HepG2 (cell line): ENCODE measurements at regions not wholly inside any gene's neighbourhood (a gene's known extent, or its start where the extent isn't known, plus 50 kb on each side); places are given as distances from the start of the nearest gene placed in this dataset.

ENCODE experiments used
- ATAC-seq: fragments of 200-7000 bp; cut with Tn5 transposase; 3 replicates; pipeline ENCODE4 v1.9.1; 2020; ENCODE audit warnings: mild to moderate bottlenecking, moderate library complexity
- BruUV-seq: library from RNA; stranded (reverse); fragments of 400-500 nt; replicated peaks from 2 replicates; lab custom pipeline; 2021; lab: Mats Ljungman, UMichigan
- CTCF ChIA-PET: fragments of 300-600 bp; formaldehyde crosslinking; extraction: SDS; loops from one replicate; lab custom pipeline; 2021; ENCODE audit warnings: low total read pairs, inconsistent platforms, low intra/inter-chr PET ratio; lab: Yijun Ruan, JAX
- POLR2A ChIA-PET: fragments of 350-600 bp; sonication (Branson Sonifier 250); formaldehyde crosslinking; loops from one replicate; lab custom pipeline; 2020; ENCODE audit warnings: antibody characterized with exemption, inconsistent platforms; lab: Yijun Ruan, JAX
- DNase-seq: peaks from one replicate; pipeline ENCODE4 v3.0.0-alpha.2; 2015; ENCODE audit warnings: low spot score
- FAIRE-seq: peaks from 3 replicates; lab custom pipeline; 2011; peaks lifted over from hg19 to GRCh38; lab: Jason Lieb, UNC
- H2AFZ ChIP-seq: one replicate; pipeline ENCODE4 v1.6.1; 2011; ENCODE audit warnings: low read length, inconsistent platforms
- H3K27ac ChIP-seq: fragments of 300-600 bp; 3 replicates; pipeline ENCODE4 v1.8.0; 2011; ENCODE audit warnings: mixed run types, mild to moderate bottlenecking, mixed read lengths, low read length, inconsistent platforms; ENCODE audit not compliant: insufficient read depth; ENCODE audit errors: extremely low read length
- H3K27me3 ChIP-seq, 2 experiments: fragments of 200-600 bp in 1 of 2; 2 replicates in 1 of 2; 3 replicates in 1 of 2; pipeline versions ENCODE4 v1.6.0 to v1.8.0; 2011; ENCODE audit warnings: low read length in 2 of 2, mild to moderate bottlenecking in 2 of 2, moderate library complexity in 2 of 2, inconsistent platforms in 1 of 2; ENCODE audit not compliant: insufficient read depth in 2 of 2, control insufficient read depth in 1 of 2
- H3K36me3 ChIP-seq, 2 experiments: fragments of 200-600 bp in 1 of 2; replicated peaks in 1 of 2; 2 replicates in 1 of 2; 3 replicates in 1 of 2; pipeline versions ENCODE4 v1.5.1 to v1.8.0; 2011; ENCODE audit warnings: low read length in 2 of 2, inconsistent platforms in 1 of 2; ENCODE audit not compliant: insufficient read depth in 2 of 2, control insufficient read depth in 1 of 2
- H3K4me1 ChIP-seq: 2 replicates; pipeline ENCODE4 v1.5.1; 2012; ENCODE audit warnings: low read length, inconsistent platforms; ENCODE audit not compliant: insufficient read depth
- H3K4me2 ChIP-seq: 2 replicates; pipeline ENCODE4 v1.6.0; 2011; ENCODE audit warnings: low read depth, low read length, inconsistent platforms
- H3K4me3 ChIP-seq, 3 experiments: fragments of 200-600 bp in 1 of 3; sonication (generic), shearing (Covaris generic) in 1 of 3; replicated peaks in 1 of 3; 2 replicates each; pipeline ENCODE4 v1.5.1; 2011 to 2016; ENCODE audit warnings: low read length in 3 of 3, inconsistent platforms in 2 of 3, low read depth in 2 of 3, mild to moderate bottlenecking in 2 of 3, control low read depth in 1 of 3, mixed read lengths in 1 of 3; ENCODE audit not compliant: insufficient read depth in 1 of 3
- H3K79me2 ChIP-seq: one replicate; pipeline ENCODE4 v1.6.1; 2011; ENCODE audit warnings: low read length, inconsistent platforms; ENCODE audit not compliant: insufficient read depth
- H3K9ac ChIP-seq: 2 replicates; pipeline ENCODE4 v1.6.0; 2011; ENCODE audit warnings: mild to moderate bottlenecking, low read depth, low read length, inconsistent platforms; ENCODE audit not compliant: insufficient read depth
- H3K9me3 ChIP-seq: 2 replicates; pipeline ENCODE4 v1.5.1; 2012; ENCODE audit warnings: mild to moderate bottlenecking, low read length
- H4K20me1 ChIP-seq: 2 replicates; pipeline ENCODE4 v1.6.0; 2011; ENCODE audit warnings: inconsistent platforms, mild to moderate bottlenecking, low read length, moderate library complexity; ENCODE audit not compliant: insufficient read depth
- HDAC1 ChIP-seq: sonication (generic); formaldehyde crosslinking; IDR thresholded peaks from 2 replicates; pipeline ENCODE4 v1.5.1; 2020; ENCODE audit warnings: mild to moderate bottlenecking, missing genetic modification reagents
- MED13 ChIP-seq: sonication (generic); formaldehyde crosslinking; IDR thresholded peaks from 2 replicates; pipeline ENCODE4 v1.5.0; 2020; ENCODE audit warnings: missing genetic modification reagents
- SP2 ChIP-seq: sonication (generic); formaldehyde crosslinking; IDR thresholded peaks from 2 replicates; pipeline ENCODE4 v1.5.1; 2020; ENCODE audit warnings: mild to moderate bottlenecking, missing genetic modification reagents
- SP5 ChIP-seq: IDR thresholded peaks from 2 replicates; pipeline ENCODE4 v1.6.1; 2016; ENCODE audit warnings: low read depth, borderline replicate concordance
- ZNF34 ChIP-seq: sonication (generic); formaldehyde crosslinking; IDR thresholded peaks from 2 replicates; pipeline ENCODE4 v1.4.0; 2020; ENCODE audit warnings: mild to moderate bottlenecking, missing genetic modification reagents, borderline replicate concordance
- ZNF720 ChIP-seq: sonication (generic); formaldehyde crosslinking; IDR thresholded peaks from 2 replicates; pipeline ENCODE4 v1.4.0; 2020; ENCODE audit warnings: missing genetic modification reagents
- WGBS: methylation state at CpG from one replicate; pipeline ENCODE4 v1.1.6; 2017; ENCODE audit warnings: low lambda C conversion rate; 5-methylcytosine and 5-hydroxymethylcytosine counted together
- in situ Hi-C: cut with HindIII; loops from 2 replicates; pipeline ENCODE4 v1.10.0; 2017; ENCODE audit warnings: low pct_unique_long_range_greater_than_20kb; ENCODE audit not compliant: extremely low pct_ligation_motif_present
- intact Hi-C: fragments of 100-400 bp; cut with micrococcal nuclease; formaldehyde crosslinking; loops from one replicate; pipeline ENCODE4 v1.10.0; 2022; ENCODE audit not compliant: unreplicated experiment
- TF ChIP-seq, protein P1 (sequence below): IDR thresholded peaks from 2 replicates; pipeline ENCODE4 v1.6.1; 2012; ENCODE audit warnings: low read depth, low read length, improper control_type of control experiment
- TF ChIP-seq, protein P2 (sequence below): sonication (generic); formaldehyde crosslinking; IDR thresholded peaks from 2 replicates; pipeline ENCODE4 v1.4.0; 2020; ENCODE audit warnings: missing genetic modification reagents, borderline replicate concordance

DNA sequence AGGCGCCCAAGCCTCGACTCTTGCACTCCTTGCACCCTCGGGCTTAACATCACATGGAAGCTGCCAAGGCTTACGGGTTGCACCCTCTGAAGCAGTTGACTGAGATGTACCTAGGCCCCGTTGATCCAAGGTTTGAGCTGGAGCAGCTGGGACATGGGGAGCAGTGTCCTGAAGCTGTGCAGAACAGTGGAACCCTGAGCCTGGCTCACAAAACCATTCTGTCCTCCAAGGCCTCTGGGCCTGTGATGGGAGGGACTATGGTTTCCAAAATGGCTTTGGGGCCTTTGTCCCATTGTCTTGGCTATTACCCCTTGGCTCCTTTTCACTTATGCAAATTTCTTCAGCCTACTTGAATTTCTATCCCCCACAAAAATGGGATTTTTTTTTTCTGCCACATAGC lies 454.0 kb downstream of the PIK3C3 start:
- no peaks in the 10 kb centered on the region for H3K36me3 ChIP-seq
- H3K4me3 ChIP-seq = no peak overlapping the region
- 5% methylated on average over 3 of the region's 5 CpGs for WGBS
- TF ChIP-seq, protein P1, sequence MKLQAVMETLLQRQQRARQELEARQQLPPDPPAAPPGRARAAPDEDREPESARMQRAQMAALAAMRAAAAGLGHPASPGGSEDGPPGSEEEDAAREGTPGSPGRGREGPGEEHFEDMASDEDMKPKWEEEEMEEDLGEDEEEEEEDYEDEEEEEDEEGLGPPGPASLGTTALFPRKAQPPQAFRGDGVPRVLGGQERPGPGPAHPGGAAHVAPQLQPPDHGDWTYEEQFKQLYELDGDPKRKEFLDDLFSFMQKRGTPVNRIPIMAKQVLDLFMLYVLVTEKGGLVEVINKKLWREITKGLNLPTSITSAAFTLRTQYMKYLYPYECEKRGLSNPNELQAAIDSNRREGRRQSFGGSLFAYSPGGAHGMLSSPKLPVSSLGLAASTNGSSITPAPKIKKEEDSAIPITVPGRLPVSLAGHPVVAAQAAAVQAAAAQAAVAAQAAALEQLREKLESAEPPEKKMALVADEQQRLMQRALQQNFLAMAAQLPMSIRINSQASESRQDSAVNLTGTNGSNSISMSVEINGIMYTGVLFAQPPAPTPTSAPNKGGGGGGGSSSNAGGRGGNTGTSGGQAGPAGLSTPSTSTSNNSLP = no peak
- TF ChIP-seq ZNF720 (CRISPR knock-in tag) (no peak), SP2 (CRISPR knock-in tag) (no peak), ZNF34 (CRISPR knock-in tag) (no peak), HDAC1 (no peak), SP5 (no peak), MED13 (CRISPR knock-in tag) (no peak)
- TF ChIP-seq, protein P2, sequence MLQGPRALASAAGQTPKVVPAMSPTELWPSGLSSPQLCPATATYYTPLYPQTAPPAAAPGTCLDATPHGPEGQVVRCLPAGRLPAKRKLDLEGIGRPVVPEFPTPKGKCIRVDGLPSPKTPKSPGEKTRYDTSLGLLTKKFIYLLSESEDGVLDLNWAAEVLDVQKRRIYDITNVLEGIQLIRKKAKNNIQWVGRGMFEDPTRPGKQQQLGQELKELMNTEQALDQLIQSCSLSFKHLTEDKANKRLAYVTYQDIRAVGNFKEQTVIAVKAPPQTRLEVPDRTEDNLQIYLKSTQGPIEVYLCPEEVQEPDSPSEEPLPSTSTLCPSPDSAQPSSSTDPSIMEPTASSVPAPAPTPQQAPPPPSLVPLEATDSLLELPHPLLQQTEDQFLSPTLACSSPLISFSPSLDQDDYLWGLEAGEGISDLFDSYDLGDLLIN (CRISPR knock-in tag) = no peak
- no TSS peak for BruUV-seq
- intact Hi-C loops = no loop called here
- CTCF ChIA-PET = no interaction called here
- no peak overlapping the region for H3K4me2 ChIP-seq
- FAIRE-seq (no peak), DNase-seq (no peak), ATAC-seq (no peak)
- POLR2A ChIA-PET = no interaction called here
- H3K9ac ChIP-seq = no peak overlapping the region
- H3K9me3 ChIP-seq = peaks cover 64% of the 10 kb centered on the region
- H3K79me2 ChIP-seq = no peaks in the 10 kb centered on the region
- no peaks in the 10 kb centered on the region for H3K4me1 ChIP-seq
- no peaks in the 10 kb centered on the region for H3K27me3 ChIP-seq
- no peak overlapping the region for H3K27ac ChIP-seq
- H2AFZ ChIP-seq = no peak overlapping the region
- H4K20me1 ChIP-seq = no peaks in the 10 kb centered on the region
- in situ Hi-C loops = no loop called here
